Suprapubic skin (tissue), 4 donors: ENCODE measurements at regions not wholly inside any gene's neighbourhood (a gene's known extent, or its start where the extent isn't known, plus 50 kb on each side); places are given as distances from the start of the nearest gene placed in this dataset.
"Not testable (repeated sequence)": the region's sequence is repeated elsewhere in the genome, so short reads cannot be mapped to it uniquely, and the experiment has no call there.

ENCODE experiments used
- CTCF ChIP-seq, 2 donors: fragments of 200-600 bp in 1 of 2; fragments of 450-650 bp in 1 of 2; sonication (generic) in 1 of 2; IDR thresholded peaks; one replicate each; pipeline ENCODE4 v1.5.1; 2016 to 2019; ENCODE audit warnings: antibody characterized with exemption in 2 of 2, mild to moderate bottlenecking in 1 of 2, moderate library complexity in 1 of 2
- EP300 ChIP-seq: sonication (generic); formaldehyde crosslinking; IDR thresholded peaks from one replicate; pipeline ENCODE4 v1.6.1; 2017; ENCODE audit warnings: antibody characterized with exemption
- POLR2A ChIP-seq, 2 donors: fragments of 450-650 bp; IDR thresholded peaks; one replicate each; pipeline ENCODE4 v1.6.1; 2017; ENCODE audit warnings: antibody characterized with exemption in 2 of 2, mild to moderate bottlenecking in 2 of 2, moderate library complexity in 2 of 2
- POLR2AphosphoS5 ChIP-seq, 3 donors: sonication (generic); formaldehyde crosslinking; IDR thresholded peaks; one replicate each; pipeline ENCODE4 v1.6.1; 2017; ENCODE audit warnings: antibody characterized with exemption in 3 of 3

GRCh38 chr15:92788793-92789192, 111.3 kb upstream of the CHD2 start:
- TF ChIP-seq POLR2A (IDR thresholded peaks at IDR 0.05); CTCF (IDR thresholded peaks at IDR 0.05); EP300; POLR2AphosphoS5 (IDR thresholded peaks at IDR 0.05): not testable (repeated sequence)
